ENCODE measurements at regions not wholly inside any gene's neighbourhood (a gene's known extent, or its start where the extent isn't known, plus 50 kb on each side); places are given as distances from the start of the nearest gene placed in this dataset.

- H3K79me2 ChIP-seq (replicated peaks; ENCODE audit: insufficient read depth), result no peaks in the 10 kb centered on the region
- Mint-ChIP-seq H3K36me3 (ENCODE audit: low read depth) (no peaks in the 10 kb centered on the region), H3K27ac (no peak overlapping the region), H3K4me1 (peaks cover 21% of the 10 kb centered on the region), H3K27me3 (ENCODE audit: insufficient read depth, low read depth, poor library complexity) (no peaks in the 10 kb centered on the region), H3K4me3 (no peak overlapping the region), H3K9me3 (no peaks in the 10 kb centered on the region)
- H4K20me1 ChIP-seq (replicated peaks; ENCODE audit: insufficient read depth), result no peaks in the 10 kb centered on the region
- H3K4me1 ChIP-seq (ENCODE audit: insufficient read depth), result peaks cover 13% of the 10 kb centered on the region
- H2AFZ ChIP-seq, result no peak overlapping the region
- H3K9me2 ChIP-seq (ENCODE audit: insufficient read depth), result no peaks in the 10 kb centered on the region; the same call in 1 of the 2 replicates
- H3K27ac ChIP-seq (ENCODE audit: low read depth), result no peak overlapping the region
- no peaks in the 10 kb centered on the region for H3K36me3 ChIP-seq (ENCODE audit: insufficient read depth)
- H3F3A ChIP-seq (replicated peaks; ENCODE audit: low read depth), result no peaks in the 10 kb centered on the region
- TF ChIP-seq STAT1 (IDR thresholded peaks at IDR 0.05; ENCODE audit: unreplicated experiment), result no peak
- TF ChIP-seq REST (IDR thresholded peaks at IDR 0.05; ENCODE audit: unreplicated experiment), result no peak
- TF ChIP-seq NANOG (IDR thresholded peaks at IDR 0.05; ENCODE audit: borderline replicate concordance), result no peak
- TF ChIP-seq EZH2 (IDR thresholded peaks at IDR 0.05; ENCODE audit: low read depth, unreplicated experiment), result no peak
- peak; percentile 13 to 52; a peak in 3 of 4 replicates for TF ChIP-seq CTCF (conservative IDR thresholded peaks at IDR 0.05; ENCODE audit: low read depth in 2 of 2)
- no peaks in the 10 kb centered on the region for H3K27me3 ChIP-seq (ENCODE audit: insufficient read depth)
- DNase-seq (ENCODE audit: low spot score) (peak; percentile 7), ATAC-seq (no peak)
- H3K4me3 ChIP-seq, result no peak overlapping the region
- no peak overlapping the region for H3K4me2 ChIP-seq
Observed at GRCh38 chr18:38367473-38367872, 801.9 kb upstream of the CELF4 start.

GRCh38 chr18:38362286-38362792 is 796.7 kb upstream of the CELF4 start:
- no peak for TF ChIP-seq EZH2 (IDR thresholded peaks at IDR 0.05; ENCODE audit: low read depth, unreplicated experiment)
- TF ChIP-seq CREB1 (CRISPR knock-in tag; IDR thresholded peaks at IDR 0.05; ENCODE audit: low read depth), result no peak
- TF ChIP-seq NANOG (IDR thresholded peaks at IDR 0.05; ENCODE audit: borderline replicate concordance), result no peak

More at GRCh38 chr18:38362286-38362792, 796.7 kb upstream of the CELF4 start:
- peaks cover 18% of the 10 kb centered on the region; the same call in 2 of the 3 replicates for H3K4me1 Mint-ChIP-seq
- no peaks in the 10 kb centered on the region for H3K9me3 Mint-ChIP-seq
- Histone ChIP-seq H3K27ac (ENCODE audit: low read depth) (no peak overlapping the region), H2AFZ (peak overlapping the region; percentile 56; the same call in 1 of the 2 replicates), H3K4me2 (no peak overlapping the region), H3K36me3 (ENCODE audit: insufficient read depth) (no peaks in the 10 kb centered on the region), H3K9me2 (ENCODE audit: insufficient read depth) (no peaks in the 10 kb centered on the region), H3K27me3 (ENCODE audit: insufficient read depth) (no peaks in the 10 kb centered on the region), H3K4me3 (no peak overlapping the region), H3K4me1 (ENCODE audit: insufficient read depth) (peaks cover 2% of the 10 kb centered on the region; the same call in 1 of the 2 replicates), H4K20me1 (replicated peaks; ENCODE audit: insufficient read depth) (no peaks in the 10 kb centered on the region), H3F3A (replicated peaks; ENCODE audit: low read depth) (no peaks in the 10 kb centered on the region), H3K79me2 (replicated peaks; ENCODE audit: insufficient read depth) (no peaks in the 10 kb centered on the region)
- H3K36me3 Mint-ChIP-seq (ENCODE audit: low read depth), result no peaks in the 10 kb centered on the region
- ATAC-seq, result peak; percentile 75
- H3K4me3 Mint-ChIP-seq, result no peak overlapping the region
- H3K27ac Mint-ChIP-seq, result no peak overlapping the region
- no peaks in the 10 kb centered on the region for H3K27me3 Mint-ChIP-seq (ENCODE audit: insufficient read depth, low read depth, poor library complexity)
- peak; percentile 9 for DNase-seq (ENCODE audit: low spot score)

Measured in GM23338 (cell line).